CD4-positive, alpha-beta memory T cell (primary cell): ENCODE measurements at regions not wholly inside any gene's neighbourhood (a gene's known extent, or its start where the extent isn't known, plus 50 kb on each side); places are given as distances from the start of the nearest gene placed in this dataset.

Experiments
- CTCF ChIA-PET: fragments of 350-600 bp; sonication (Branson Sonifier 250); formaldehyde crosslinking; loops from one replicate; lab custom pipeline; 2021; ENCODE audit warnings: inconsistent platforms; ENCODE audit not compliant: partially characterized antibody; lab: Charles Lee
- POLR2A ChIA-PET: fragments of 350-600 bp; sonication (Branson Sonifier 250); formaldehyde crosslinking; loops from one replicate; lab custom pipeline; 2021; ENCODE audit not compliant: partially characterized antibody; lab: Charles Lee
- DNase-seq, 5 donors: peaks; one replicate each; pipeline versions ENCODE4 v3.0.0 to v3.0.0-alpha.2; 2020 to 2022; ENCODE audit warnings: mixed read lengths in 1 of 5
- H3K27ac ChIP-seq: one replicate; pipeline ENCODE4 v1.7.0; 2013; ENCODE audit warnings: low read depth, low read length
- H3K27me3 ChIP-seq: 2 replicates; pipeline ENCODE4 v1.7.0; 2013; ENCODE audit warnings: mild to moderate bottlenecking, low read length, moderate library complexity; ENCODE audit not compliant: insufficient read depth
- H3K36me3 ChIP-seq: 2 replicates; pipeline ENCODE4 v1.7.0; 2013; ENCODE audit warnings: mild to moderate bottlenecking, low read length, moderate library complexity; ENCODE audit not compliant: insufficient read depth
- H3K4me1 ChIP-seq: 2 replicates; pipeline ENCODE4 v1.7.0; 2013; ENCODE audit warnings: mild to moderate bottlenecking, low read length, moderate library complexity; ENCODE audit not compliant: insufficient read depth
- H3K4me3 ChIP-seq, 2 donors: one replicate each; pipeline ENCODE4 v1.7.0; 2013; ENCODE audit warnings: low read length in 2 of 2, mild to moderate bottlenecking in 1 of 2
- H3K9me3 ChIP-seq, 2 donors: one replicate each; pipeline ENCODE4 v1.7.0; 2013; ENCODE audit warnings: low read length in 2 of 2, control low read depth in 1 of 2; ENCODE audit not compliant: control insufficient read depth in 1 of 2
- H3K27ac Mint-ChIP-seq, 7 donors: one replicate each; pipeline ENCODE4 v1.8.0; 2020 to 2021; ENCODE audit warnings: mixed read lengths in 7 of 7, mild to moderate bottlenecking in 6 of 7, inconsistent platforms in 3 of 7, moderate library complexity in 3 of 7
- H3K27me3 Mint-ChIP-seq, 2 donors: one replicate each; pipeline ENCODE4 v1.8.0; 2020 to 2021; ENCODE audit warnings: mixed read lengths in 2 of 2
- H3K36me3 Mint-ChIP-seq, 2 donors: one replicate each; pipeline ENCODE4 v1.8.0; 2020 to 2021; ENCODE audit warnings: mixed read lengths in 2 of 2, inconsistent platforms in 1 of 2, mild to moderate bottlenecking in 1 of 2
- H3K4me1 Mint-ChIP-seq, 4 donors: one replicate each; pipeline ENCODE4 v1.8.0; 2020 to 2021; ENCODE audit warnings: mixed read lengths in 4 of 4, mild to moderate bottlenecking in 1 of 4
- H3K4me3 Mint-ChIP-seq, 8 donors: one replicate each; pipeline ENCODE4 v1.8.0; 2020 to 2021; ENCODE audit warnings: mixed read lengths in 8 of 8, mild to moderate bottlenecking in 7 of 8, moderate library complexity in 6 of 8, inconsistent platforms in 3 of 8
- H3K9me3 Mint-ChIP-seq, 8 donors: one replicate each; pipeline ENCODE4 v1.8.0; 2020 to 2021; ENCODE audit warnings: mixed read lengths in 8 of 8, mild to moderate bottlenecking in 5 of 8, inconsistent platforms in 3 of 8, moderate library complexity in 1 of 8
- intact Hi-C: fragments of 100-400 bp; cut with micrococcal nuclease; formaldehyde crosslinking; loops from one replicate; pipeline ENCODE4 v1.15.1; 2023

DNA sequence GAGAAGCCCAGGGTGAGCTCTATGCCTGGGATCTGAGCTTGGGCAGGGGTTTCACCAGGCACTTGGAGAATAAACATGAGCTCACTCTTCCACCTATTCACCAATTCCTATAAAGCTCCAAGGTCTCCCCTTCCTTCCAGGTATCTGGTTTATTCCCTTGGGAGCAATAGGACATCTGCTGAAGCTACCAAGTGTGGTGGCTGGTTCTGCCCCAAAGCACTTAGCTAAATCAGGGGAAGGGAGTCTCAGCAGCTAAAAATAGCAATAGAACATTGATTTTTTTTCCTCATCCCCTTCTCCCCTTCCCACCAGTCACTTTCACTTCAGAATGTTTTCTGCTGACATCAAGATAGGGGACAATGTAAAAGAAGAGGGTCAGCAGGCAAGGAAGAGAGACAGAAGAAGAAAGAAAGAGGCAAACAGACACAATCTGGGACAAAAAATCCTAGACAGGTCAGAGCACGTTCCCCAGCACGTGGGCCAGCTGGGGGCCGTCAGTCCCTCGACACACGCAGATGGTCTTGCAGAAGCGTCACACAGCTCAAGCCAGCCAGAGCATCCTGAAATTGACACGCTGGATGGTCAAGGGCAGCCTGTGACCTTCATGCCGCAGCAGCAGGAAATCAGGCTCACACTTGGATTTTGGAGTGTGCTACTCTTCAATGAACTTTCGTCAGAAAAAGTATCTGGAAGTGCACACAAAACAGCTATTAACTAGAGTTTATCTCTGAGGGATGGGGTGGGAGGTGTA is 176.0 kb downstream of the ZNF608 start:
- Mint-ChIP-seq H3K27ac (no peak overlapping the region), H3K4me3 (no peak overlapping the region), H3K27me3 (peaks cover 0 to 1% of the 10 kb centered on the region in 2 donors), H3K36me3 (no peaks in the 10 kb centered on the region), H3K4me1 (no peaks in the 10 kb centered on the region), H3K9me3 (peaks cover 0 to 10% (median under 1%) of the 10 kb centered on the region in 8 donors)
- CTCF ChIA-PET: no interaction called here
- intact Hi-C loops: no loop called here
- Histone ChIP-seq H3K36me3 (no peaks in the 10 kb centered on the region), H3K4me3 (no peak overlapping the region), H3K4me1 (no peaks in the 10 kb centered on the region), H3K27me3 (no peaks in the 10 kb centered on the region), H3K9me3 (no peaks in the 10 kb centered on the region), H3K27ac (no peak overlapping the region)
- no peak for DNase-seq
- POLR2A ChIA-PET: no interaction called here

DNA sequence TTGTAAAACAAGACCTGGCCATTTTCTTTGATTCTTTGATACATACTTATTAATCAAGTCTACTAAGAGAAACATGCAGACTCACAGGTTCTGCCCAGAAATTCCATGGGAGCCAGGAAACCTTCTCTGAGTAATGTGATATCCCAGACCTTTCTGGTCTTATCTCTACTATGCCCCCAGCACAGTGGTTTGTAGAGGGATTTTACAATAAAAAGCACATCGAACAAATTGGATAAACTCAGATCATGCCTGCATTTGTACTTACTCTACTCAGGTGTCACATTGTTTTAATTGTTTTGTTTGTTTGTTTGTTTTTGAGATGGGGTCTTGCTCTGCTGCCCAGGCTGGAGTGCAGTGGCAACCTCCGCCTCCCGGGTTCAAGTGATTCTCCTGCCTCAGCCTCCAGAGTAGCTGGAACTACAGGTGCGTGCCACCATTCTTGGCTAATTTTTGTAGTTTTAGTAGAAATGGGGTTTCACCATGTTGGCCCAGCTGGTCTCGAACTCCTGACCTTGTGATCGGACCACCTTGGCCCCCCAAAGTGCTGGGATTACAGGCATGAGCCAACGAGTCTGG is 179.5 kb downstream of the ZNF608 start:
- Histone ChIP-seq H3K36me3 (no peaks in the 10 kb centered on the region), H3K4me1 (no peaks in the 10 kb centered on the region), H3K4me3 (no peak overlapping the region), H3K27me3 (no peaks in the 10 kb centered on the region), H3K27ac (no peak overlapping the region), H3K9me3 (no peaks in the 10 kb centered on the region)
- H3K36me3 Mint-ChIP-seq: no peaks in the 10 kb centered on the region
- no peaks in the 10 kb centered on the region for H3K4me1 Mint-ChIP-seq
- H3K27ac Mint-ChIP-seq: no peak overlapping the region
- CTCF ChIA-PET: no interaction called here
- H3K9me3 Mint-ChIP-seq: peaks cover 0 to 5% (median under 1%) of the 10 kb centered on the region in 8 donors
- POLR2A ChIA-PET: no interaction called here
- intact Hi-C loops: no loop called here
- H3K27me3 Mint-ChIP-seq: no peaks in the 10 kb centered on the region
- no peak overlapping the region for H3K4me3 Mint-ChIP-seq
- no peak for DNase-seq

DNA sequence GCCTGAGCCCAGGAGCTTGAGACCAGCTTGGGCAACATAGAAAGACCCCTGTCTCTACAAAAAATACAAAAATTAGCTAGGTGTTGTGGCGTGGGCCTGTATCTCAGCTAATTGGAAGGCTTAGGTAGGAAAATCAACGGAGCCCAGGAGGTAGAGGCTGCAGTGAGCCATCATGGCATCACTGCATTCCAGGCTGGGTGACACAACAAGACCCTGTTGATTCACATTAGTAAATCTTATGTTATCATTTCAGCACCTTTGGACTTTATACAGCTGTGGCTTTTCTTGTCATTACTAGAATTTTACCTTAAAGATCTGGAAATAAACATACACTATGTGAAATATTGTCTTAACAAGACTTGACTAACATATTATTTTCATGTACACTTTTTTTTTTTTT is 185.0 kb downstream of the ZNF608 start:
- no peaks in the 10 kb centered on the region for H3K27me3 ChIP-seq
- H3K36me3 Mint-ChIP-seq: no peaks in the 10 kb centered on the region
- H3K9me3 ChIP-seq: no peaks in the 10 kb centered on the region
- no peak overlapping the region for H3K4me3 Mint-ChIP-seq
- H3K4me1 Mint-ChIP-seq: no peaks in the 10 kb centered on the region
- DNase-seq: no peak
- no peak overlapping the region for H3K4me3 ChIP-seq
- no peak overlapping the region for H3K27ac ChIP-seq
- no peaks in the 10 kb centered on the region for H3K27me3 Mint-ChIP-seq
- intact Hi-C loops: no loop called here
- ChIA-PET CTCF (no interaction called here), POLR2A (no interaction called here)
- no peak overlapping the region for H3K27ac Mint-ChIP-seq
- H3K36me3 ChIP-seq: no peaks in the 10 kb centered on the region
- peaks cover 0 to 4% (median under 1%) of the 10 kb centered on the region in 8 donors for H3K9me3 Mint-ChIP-seq
- H3K4me1 ChIP-seq: no peaks in the 10 kb centered on the region

DNA sequence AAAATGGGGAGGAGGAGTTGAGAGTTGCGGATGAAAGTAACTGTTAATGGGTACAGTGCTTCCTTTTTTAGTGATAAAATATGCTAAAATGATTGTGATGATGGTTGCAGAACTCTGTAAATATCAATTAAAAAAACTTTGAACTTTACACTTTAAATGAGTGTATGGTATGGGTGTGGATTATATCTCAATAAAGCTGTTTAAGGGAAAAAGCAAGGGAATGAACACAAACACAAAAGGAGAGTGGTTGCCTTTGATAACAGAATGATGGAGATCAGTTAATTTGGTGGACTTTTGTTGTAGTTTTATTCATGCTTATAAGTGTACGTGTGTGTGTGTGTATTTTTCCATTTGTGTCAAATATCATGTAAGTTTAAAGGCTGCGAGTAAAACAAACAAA is 186.1 kb downstream of the ZNF608 start:
- CTCF ChIA-PET: no interaction called here
- intact Hi-C loops: no loop called here
- Mint-ChIP-seq H3K27me3 (no peaks in the 10 kb centered on the region), H3K4me3 (no peak overlapping the region), H3K9me3 (peaks cover 0 to 4% (median under 1%) of the 10 kb centered on the region in 8 donors), H3K36me3 (no peaks in the 10 kb centered on the region), H3K27ac (no peak overlapping the region), H3K4me1 (no peaks in the 10 kb centered on the region)
- Histone ChIP-seq H3K9me3 (no peaks in the 10 kb centered on the region), H3K4me1 (no peaks in the 10 kb centered on the region), H3K36me3 (no peaks in the 10 kb centered on the region), H3K27ac (no peak overlapping the region), H3K4me3 (no peak overlapping the region), H3K27me3 (no peaks in the 10 kb centered on the region)
- no peak for DNase-seq
- POLR2A ChIA-PET: no interaction called here

DNA sequence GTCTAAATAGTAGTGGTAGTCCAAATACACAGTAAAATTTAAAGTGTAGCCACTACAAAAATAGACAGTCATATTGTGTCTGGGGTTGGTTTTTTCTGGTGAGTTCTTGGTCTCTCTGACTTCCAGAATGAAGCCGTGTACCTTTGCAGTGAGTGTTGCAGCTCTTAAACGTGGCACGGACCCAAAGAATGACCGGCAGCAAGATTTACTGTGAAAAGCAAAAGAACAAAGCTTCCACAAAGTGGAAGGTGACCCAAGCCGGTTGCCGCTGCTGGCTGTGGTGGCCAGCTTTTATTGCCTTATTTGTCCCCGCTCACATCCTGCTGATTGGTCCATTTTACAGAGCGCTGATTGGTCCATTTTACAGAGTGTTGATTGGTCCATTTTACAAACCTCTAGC is 188.7 kb downstream of the ZNF608 start:
- Histone ChIP-seq H3K4me1 (no peaks in the 10 kb centered on the region), H3K9me3 (no peaks in the 10 kb centered on the region), H3K36me3 (no peaks in the 10 kb centered on the region), H3K27me3 (no peaks in the 10 kb centered on the region), H3K27ac (no peak overlapping the region), H3K4me3 (no peak overlapping the region)
- ChIA-PET POLR2A (no interaction called here), CTCF (interaction anchor here (0.5 kb wide), 1 partner anchor 15 kb away, joined by 5 read pairs; no protein-coding TSS in a partner anchor)
- H3K4me1 Mint-ChIP-seq: no peaks in the 10 kb centered on the region
- H3K27ac Mint-ChIP-seq: no peak overlapping the region
- no peaks in the 10 kb centered on the region for H3K27me3 Mint-ChIP-seq
- H3K36me3 Mint-ChIP-seq: no peaks in the 10 kb centered on the region
- peaks cover 0 to 6% (median under 1%) of the 10 kb centered on the region in 8 donors for H3K9me3 Mint-ChIP-seq
- H3K4me3 Mint-ChIP-seq: no peak overlapping the region
- no peak for DNase-seq
- intact Hi-C loops: no loop called here

DNA sequence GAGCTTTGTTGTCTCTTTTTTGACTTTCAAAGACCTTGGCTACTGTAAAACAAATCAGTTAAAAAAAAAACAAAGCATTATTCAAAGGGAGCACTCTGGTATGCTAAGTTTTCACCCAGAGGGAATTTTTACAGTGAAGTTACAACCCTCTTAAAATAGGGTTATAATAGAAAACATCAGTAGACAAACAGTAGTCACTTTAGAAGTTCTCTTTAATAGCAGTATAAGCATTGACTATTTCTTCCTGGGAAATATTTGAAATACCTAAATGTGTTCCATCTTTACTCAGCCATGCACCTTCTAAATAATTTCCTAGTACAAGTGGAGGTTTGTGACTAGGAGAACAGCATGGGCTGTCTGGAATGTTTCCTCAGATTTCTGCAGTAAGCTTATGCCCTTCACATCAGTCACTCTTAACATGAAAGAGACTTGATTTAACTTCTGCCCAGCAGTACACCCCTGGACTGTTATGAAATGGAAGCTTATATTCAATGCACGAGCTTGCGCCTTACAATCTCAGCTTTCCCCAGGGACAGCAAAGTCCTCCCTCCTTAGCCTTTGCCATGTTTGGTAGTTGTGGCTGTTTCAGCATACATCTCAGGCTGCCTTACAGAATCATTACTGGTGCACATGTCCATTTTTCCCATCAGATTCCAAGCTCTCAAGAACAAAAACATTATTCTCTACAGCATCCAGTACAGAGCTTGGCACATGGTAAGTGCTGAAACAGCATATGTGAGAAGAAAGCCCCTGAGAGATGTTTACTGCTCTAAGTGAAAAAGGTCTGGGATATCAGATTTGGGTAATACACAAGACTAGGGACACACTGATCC is 191.5 kb downstream of the ZNF608 start:
- H3K4me3 Mint-ChIP-seq: no peak overlapping the region
- H3K4me1 Mint-ChIP-seq: no peaks in the 10 kb centered on the region
- H3K27ac Mint-ChIP-seq: no peak overlapping the region
- Histone ChIP-seq H3K27ac (no peak overlapping the region), H3K9me3 (no peaks in the 10 kb centered on the region), H3K4me3 (no peak overlapping the region), H3K4me1 (no peaks in the 10 kb centered on the region), H3K36me3 (no peaks in the 10 kb centered on the region), H3K27me3 (no peaks in the 10 kb centered on the region)
- POLR2A ChIA-PET: no interaction called here
- DNase-seq: no peak
- CTCF ChIA-PET: no interaction called here
- H3K36me3 Mint-ChIP-seq: no peaks in the 10 kb centered on the region
- H3K9me3 Mint-ChIP-seq: peaks cover 0 to 6% (median 0%) of the 10 kb centered on the region in 8 donors
- peaks cover 0 to 1% of the 10 kb centered on the region in 2 donors for H3K27me3 Mint-ChIP-seq
- intact Hi-C loops: no loop called here

DNA sequence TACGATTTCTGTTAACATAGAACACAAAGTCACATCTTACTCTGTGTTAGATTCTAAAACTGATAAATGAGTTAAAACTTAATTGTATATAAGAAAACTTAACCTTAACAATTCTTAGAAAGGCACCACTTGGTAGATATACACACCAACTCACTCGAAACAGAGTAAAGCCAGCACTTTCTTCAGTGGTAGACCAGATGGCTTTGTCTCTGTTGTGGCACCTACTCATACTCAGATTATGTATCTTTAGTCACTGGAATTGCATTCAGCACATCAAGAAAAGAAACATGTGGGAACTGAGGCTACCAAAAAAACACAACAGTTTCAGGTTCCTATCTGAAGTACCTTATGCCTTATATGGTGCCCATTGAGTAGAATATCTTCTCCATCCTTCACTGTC is 192.5 kb downstream of the ZNF608 start:
- H3K27ac Mint-ChIP-seq: no peak overlapping the region

More for the DNA sequence above, 192.5 kb downstream of the ZNF608 start:
- Mint-ChIP-seq H3K27me3 (peaks cover 0 to 1% of the 10 kb centered on the region in 2 donors), H3K4me3 (no peak overlapping the region), H3K9me3 (peaks cover 0 to 6% (median 0%) of the 10 kb centered on the region in 8 donors), H3K36me3 (no peaks in the 10 kb centered on the region), H3K4me1 (no peaks in the 10 kb centered on the region)
- Histone ChIP-seq H3K4me3 (no peak overlapping the region), H3K9me3 (no peaks in the 10 kb centered on the region), H3K36me3 (no peaks in the 10 kb centered on the region), H3K27me3 (no peaks in the 10 kb centered on the region), H3K4me1 (no peaks in the 10 kb centered on the region), H3K27ac (no peak overlapping the region)
- CTCF ChIA-PET: no interaction called here
- intact Hi-C loops: no loop called here
- POLR2A ChIA-PET: no interaction called here
- no peak for DNase-seq
